K562 (cell line): ENCODE measurements at regions not wholly inside any gene's neighbourhood (a gene's known extent, or its start where the extent isn't known, plus 50 kb on each side); places are given as distances from the start of the nearest gene placed in this dataset.

Source experiments
- AFF1 ChIP-seq, 2 experiments: fragments of 450-650 bp; IDR thresholded peaks; 2 replicates each; pipeline ENCODE4 v1.6.1; 2018; ENCODE audit warnings: mild to moderate bottlenecking in 2 of 2, low read depth in 1 of 2; ENCODE audit not compliant: partially characterized antibody in 2 of 2
- ARID3B ChIP-seq: fragments of 250-450 bp; sonication (Bioruptor Pico); IDR thresholded peaks from 2 replicates; pipeline ENCODE4 v1.4.0; 2020; ENCODE audit warnings: borderline replicate concordance
- FOSL1 ChIP-seq: fragments of 200-800 bp; sonication (Bioruptor generic); conservative IDR thresholded peaks from 2 replicates; pipeline ENCODE4 v1.6.1; 2016; ENCODE audit warnings: missing genetic modification characterization, missing compliant biosample characterization
- GABPA ChIP-seq: fragments of 200-800 bp; sonication (Bioruptor generic); conservative IDR thresholded peaks from 2 replicates; pipeline ENCODE4 v1.6.1; 2016; ENCODE audit warnings: low read depth, missing genetic modification characterization, missing compliant biosample characterization
- HIVEP1 ChIP-seq: fragments of 250-450 bp; sonication (Bioruptor Pico); IDR thresholded peaks from 2 replicates; pipeline ENCODE4 v1.4.0; 2020; ENCODE audit warnings: mild to moderate bottlenecking
- HLTF ChIP-seq: fragments of 450-650 bp; IDR thresholded peaks from 2 replicates; pipeline ENCODE4 v1.6.1; 2016
- KHSRP ChIP-seq: fragments of 450-650 bp; IDR thresholded peaks from 2 replicates; pipeline ENCODE4 v1.6.1; 2017
- MCM5 ChIP-seq: fragments of 450-650 bp; IDR thresholded peaks from 2 replicates; pipeline ENCODE4 v1.6.1; 2016; ENCODE audit warnings: low read depth
- MECOM ChIP-seq: fragments of 250-450 bp; sonication (Bioruptor Pico); IDR thresholded peaks from 2 replicates; pipeline ENCODE4 v1.8.0; 2022; ENCODE audit warnings: inconsistent platforms
- NBN ChIP-seq: fragments of 450-650 bp; IDR thresholded peaks from 2 replicates; pipeline ENCODE4 v1.6.1; 2016; ENCODE audit warnings: low read depth, mild to moderate bottlenecking
- PTTG1 ChIP-seq: fragments of 450-650 bp; IDR thresholded peaks from 2 replicates; pipeline ENCODE4 v1.6.1; 2016; ENCODE audit warnings: low read depth, mild to moderate bottlenecking, missing genetic modification characterization, missing compliant biosample characterization
- SIX5 ChIP-seq, 2 experiments: IDR thresholded peaks; 2 replicates each; pipeline ENCODE4 v1.6.1; 2011; ENCODE audit warnings: low read length in 2 of 2, borderline replicate concordance in 1 of 2, low read depth in 1 of 2, mild to moderate bottlenecking in 1 of 2, moderate library complexity in 1 of 2; ENCODE audit not compliant: insufficient read depth in 1 of 2
- SRSF7 ChIP-seq: fragments of 200-400 bp; formaldehyde crosslinking; optimal IDR thresholded peaks from 2 replicates; pipeline ENCODE3; 2017; ENCODE audit warnings: mild to moderate bottlenecking, low read depth, low read length
- TAF7 ChIP-seq: fragments of 450-650 bp; IDR thresholded peaks from 2 replicates; pipeline ENCODE4 v1.6.1; 2016; ENCODE audit warnings: missing genetic modification characterization, missing compliant biosample characterization
- ZFP1 ChIP-seq: fragments of 450-650 bp; formaldehyde crosslinking; IDR thresholded peaks from 2 replicates; pipeline ENCODE4 v1.4.0; 2020; ENCODE audit warnings: mild to moderate bottlenecking, mixed read lengths
- ZKSCAN1 ChIP-seq: fragments of 150-350 bp; IDR thresholded peaks from 2 replicates; pipeline ENCODE4 v1.6.1; 2016; ENCODE audit warnings: low read depth, low read length
- ZNF174 ChIP-seq: fragments of 250-450 bp; sonication (Bioruptor Pico); IDR thresholded peaks from 2 replicates; pipeline ENCODE4 v1.4.0; 2020; ENCODE audit warnings: mild to moderate bottlenecking
- ZNF431 ChIP-seq: sonication (generic); formaldehyde crosslinking; IDR thresholded peaks from 2 replicates; pipeline ENCODE4 v1.8.0; 2022; ENCODE audit warnings: mild to moderate bottlenecking, missing genetic modification reagents
- ZNF57 ChIP-seq: fragments of 450-650 bp; formaldehyde crosslinking; IDR thresholded peaks from 2 replicates; pipeline ENCODE4 v1.4.0; 2020; ENCODE audit warnings: mild to moderate bottlenecking, moderate library complexity
- ZNF592 ChIP-seq: fragments of 450-650 bp; IDR thresholded peaks from 2 replicates; pipeline ENCODE4 v1.6.1; 2017; ENCODE audit warnings: antibody characterized with exemption, mild to moderate bottlenecking
- ZNF699 ChIP-seq: fragments of 250-450 bp; sonication (Bioruptor Pico); IDR thresholded peaks from 2 replicates; pipeline ENCODE4 v1.8.0; 2021; ENCODE audit warnings: mild to moderate bottlenecking, moderate library complexity; ENCODE audit not compliant: insufficient replicate concordance

GRCh38 chr6:51107769-51108203, 289.1 kb downstream of the TFAP2B start (continued):
- TF ChIP-seq ZNF592 (peak; percentile 89), ZFP1 (CRISPR knock-in tag) (peak; percentile 65; the same call in 1 of the 2 replicates), NBN (peak; percentile 68; the same call in 1 of the 2 replicates), PTTG1 (tag) (peak; percentile 73), ARID3B (CRISPR knock-in tag) (0 out of 2 replicates have a peak, but pooled peaks have one; percentile 17), HIVEP1 (peak; percentile 81; the same call in 1 of the 2 replicates), TAF7 (tag) (no peak), ZNF57 (CRISPR knock-in tag) (no peak), SRSF7 (no peak), ZNF174 (CRISPR knock-in tag) (no peak), ZNF431 (CRISPR knock-in tag) (no peak), AFF1 (IDR thresholded peaks at IDR 0.05; ENCODE audit: low read depth in 1 of 2, partially characterized antibody in 2 of 2) (peak in 1 of 2 experiments; percentile 64), ZNF699 (CRISPR knock-in tag) (no peak), MECOM (CRISPR knock-in tag) (peak; percentile 68; the same call in 1 of the 2 replicates), KHSRP (no peak), MCM5 (no peak), FOSL1 (peak; percentile 73), GABPA (0 out of 2 replicates have a peak, but pooled peaks have one; percentile 12), SIX5 (IDR thresholded peaks at IDR 0.05; ENCODE audit: borderline replicate concordance in 1 of 2, insufficient read depth in 1 of 2, low read depth in 1 of 2, low read length in 2 of 2) (no peak), ZKSCAN1 (no peak), HLTF (no peak)
